SU-DHL-6 (cell line): ENCODE measurements at regions not wholly inside any gene's neighbourhood (a gene's known extent, or its start where the extent isn't known, plus 50 kb on each side); places are given as distances from the start of the nearest gene placed in this dataset.

Experiments
- H2AFZ ChIP-seq: fragments of 200-600 bp; sonication (generic); 2 replicates; pipeline ENCODE4 v1.6.1; 2014; ENCODE audit warnings: low read depth, mild to moderate bottlenecking, moderate library complexity, mixed read lengths, antibody characterized with exemption, low read length; ENCODE audit not compliant: severe bottlenecking
- H3F3A ChIP-seq: fragments of 200-600 bp; shearing (Covaris generic); 2 replicates; pipeline ENCODE4 v1.6.0; 2016; ENCODE audit warnings: antibody characterized with exemption, mild to moderate bottlenecking; ENCODE audit not compliant: insufficient read depth
- H3K27ac ChIP-seq: fragments of 200-600 bp; sonication (generic); 2 replicates; pipeline ENCODE4 v1.5.1; 2016; ENCODE audit warnings: low read depth, mild to moderate bottlenecking, low read length, moderate library complexity, mixed read lengths
- H3K27me3 ChIP-seq: fragments of 200-600 bp; sonication (generic), shearing (Covaris generic); 2 replicates; pipeline ENCODE4 v1.6.0; 2014; ENCODE audit warnings: mild to moderate bottlenecking, low read length
- H3K36me3 ChIP-seq: fragments of 200-600 bp; sonication (generic); 2 replicates; pipeline ENCODE4 v1.6.1; 2014; ENCODE audit warnings: mild to moderate bottlenecking, low read length, mixed read lengths
- H3K4me2 ChIP-seq: fragments of 300-600, 200-600 bp; shearing (Covaris generic), sonication (generic); 2 replicates; pipeline ENCODE4 v1.6.0; 2014; ENCODE audit warnings: low read length, low read depth, mild to moderate bottlenecking; ENCODE audit not compliant: poor library complexity, severe bottlenecking
- H3K4me3 ChIP-seq: fragments of 200-600 bp; sonication (generic); 2 replicates; pipeline ENCODE4 v1.5.1; 2014; ENCODE audit warnings: antibody characterized with exemption, low read length, mild to moderate bottlenecking, mixed read lengths; ENCODE audit not compliant: insufficient read depth, poor library complexity, severe bottlenecking
- H3K79me2 ChIP-seq: fragments of 200-600 bp; sonication (generic); 2 replicates; pipeline ENCODE4 v1.6.1; 2014; ENCODE audit warnings: mild to moderate bottlenecking, low read length, moderate library complexity; ENCODE audit not compliant: insufficient read depth
- H3K9ac ChIP-seq: fragments of 200-600 bp; sonication (generic); 2 replicates; pipeline ENCODE4 v1.7.0; 2014; ENCODE audit warnings: mild to moderate bottlenecking, low read length
- H3K9me2 ChIP-seq: fragments of 200-600 bp; sonication (generic); replicated peaks from 2 replicates; pipeline ENCODE4 v1.6.1; 2014; ENCODE audit warnings: low read length; ENCODE audit not compliant: insufficient read depth
- H3K9me3 ChIP-seq: fragments of 200-600 bp; sonication (generic); 2 replicates; pipeline ENCODE4 v1.6.1; 2014; ENCODE audit warnings: low read length, mixed read lengths; ENCODE audit not compliant: insufficient read depth
- H4K20me1 ChIP-seq: fragments of 200-600 bp; sonication (generic); 2 replicates; pipeline ENCODE4 v1.6.1; 2014; ENCODE audit warnings: low read depth, mild to moderate bottlenecking, antibody characterized with exemption, low read length, moderate library complexity, mixed read lengths
- CTCF ChIP-seq: fragments of 200-600 bp; sonication (generic); IDR thresholded peaks from one replicate; pipeline ENCODE4 v1.5.1; 2017; ENCODE audit warnings: antibody characterized with exemption, mild to moderate bottlenecking, low read length, moderate library complexity; ENCODE audit not compliant: insufficient read depth, poor library complexity, severe bottlenecking
- EZH2phosphoT487 ChIP-seq: fragments of 200-600 bp; sonication (generic), shearing (Covaris generic); conservative IDR thresholded peaks from 2 replicates; pipeline ENCODE4 v1.6.1; 2018; ENCODE audit warnings: mild to moderate bottlenecking, antibody characterized with exemption, low read length, moderate library complexity, mixed read lengths

GRCh38 chr10:28973309-28973972, 296.1 kb downstream of the BAMBI start:
- no peak for TF ChIP-seq EZH2phosphoT487
- no peak overlapping the region for H3K27ac ChIP-seq
- no peaks in the 10 kb centered on the region for H3F3A ChIP-seq
- no peaks in the 10 kb centered on the region for H3K9me3 ChIP-seq
- H3K4me3 ChIP-seq = no peak overlapping the region
- H3K79me2 ChIP-seq = no peaks in the 10 kb centered on the region
- H2AFZ ChIP-seq = no peak overlapping the region
- H3K36me3 ChIP-seq = no peaks in the 10 kb centered on the region
- no peak overlapping the region for H3K9ac ChIP-seq
- H3K27me3 ChIP-seq = no peaks in the 10 kb centered on the region
- H3K4me2 ChIP-seq = no peak overlapping the region
- H4K20me1 ChIP-seq = no peaks in the 10 kb centered on the region
- H3K9me2 ChIP-seq = no peaks in the 10 kb centered on the region

GRCh38 chr10:28975891-28976531, 298.7 kb downstream of the BAMBI start:
- TF ChIP-seq EZH2phosphoT487 (no peak), CTCF (no peak)

GRCh38 chr10:28977518-28977917, 300.2 kb downstream of the BAMBI start:
- Histone ChIP-seq H3K27me3 (no peaks in the 10 kb centered on the region), H3K9me3 (no peaks in the 10 kb centered on the region), H4K20me1 (no peaks in the 10 kb centered on the region), H3K4me3 (no peak overlapping the region), H3K9ac (no peak overlapping the region), H3K79me2 (no peaks in the 10 kb centered on the region), H3K36me3 (no peaks in the 10 kb centered on the region), H2AFZ (no peak overlapping the region), H3F3A (no peaks in the 10 kb centered on the region), H3K9me2 (no peaks in the 10 kb centered on the region), H3K4me2 (no peak overlapping the region), H3K27ac (no peak overlapping the region)
- TF ChIP-seq CTCF = no peak
- no peak for TF ChIP-seq EZH2phosphoT487

More at GRCh38 chr10:28975891-28976531, 298.7 kb downstream of the BAMBI start:
- Histone ChIP-seq H3K27ac (no peak overlapping the region), H3K9me2 (no peaks in the 10 kb centered on the region), H3K36me3 (no peaks in the 10 kb centered on the region), H3K9ac (no peak overlapping the region), H3K4me3 (no peak overlapping the region), H3K79me2 (no peaks in the 10 kb centered on the region), H3K27me3 (no peaks in the 10 kb centered on the region), H2AFZ (no peak overlapping the region), H4K20me1 (no peaks in the 10 kb centered on the region), H3K9me3 (no peaks in the 10 kb centered on the region), H3F3A (no peaks in the 10 kb centered on the region), H3K4me2 (no peak overlapping the region)

- no peak overlapping the region for H3K4me2 ChIP-seq
- no peak overlapping the region for H3K27ac ChIP-seq
- H3K9me2 ChIP-seq = no peaks in the 10 kb centered on the region
- no peak overlapping the region for H3K4me3 ChIP-seq
- no peaks in the 10 kb centered on the region for H3K36me3 ChIP-seq
- TF ChIP-seq CTCF = no peak
- no peak overlapping the region for H2AFZ ChIP-seq
- no peaks in the 10 kb centered on the region for H3K79me2 ChIP-seq
- H3K27me3 ChIP-seq = no peaks in the 10 kb centered on the region
- H3F3A ChIP-seq = no peaks in the 10 kb centered on the region
- H4K20me1 ChIP-seq = no peaks in the 10 kb centered on the region
- no peak overlapping the region for H3K9ac ChIP-seq
- no peaks in the 10 kb centered on the region for H3K9me3 ChIP-seq
Observed at GRCh38 chr10:28980264-28980663, 302.9 kb downstream of the BAMBI start.
